A673 (cell line): ENCODE measurements at regions not wholly inside any gene's neighbourhood (a gene's known extent, or its start where the extent isn't known, plus 50 kb on each side); places are given as distances from the start of the nearest gene placed in this dataset.
"Not testable (repeated sequence)": the region's sequence is repeated elsewhere in the genome, so short reads cannot be mapped to it uniquely, and the experiment has no call there.

Experiments used
- BruUV-seq: library from RNA; stranded (reverse); fragments of 400-500 nt; replicated peaks from 2 replicates; lab custom pipeline; 2021; lab: Mats Ljungman, UMichigan
- CTCF ChIA-PET: fragments of 300-600 bp; sonication (Branson Sonifier 250); formaldehyde crosslinking; loops from one replicate; lab custom pipeline; 2022; ENCODE audit warnings: antibody characterized with exemption; lab: Charles Lee
- POLR2A ChIA-PET: fragments of 300-600 bp; sonication (Branson Sonifier 250); formaldehyde crosslinking; loops from one replicate; lab custom pipeline; 2022; ENCODE audit warnings: antibody characterized with exemption; ENCODE audit not compliant: low non-redundant PET; lab: Charles Lee
- DNase-seq: peaks from one replicate; pipeline ENCODE4 v3.0.0-alpha.2; 2015; ENCODE audit warnings: low spot score
- H3K27ac ChIP-seq: fragments of 200-600 bp; sonication (generic); 2 replicates; pipeline ENCODE4 v1.5.1; 2016; ENCODE audit warnings: mixed run types, low read depth, mild to moderate bottlenecking, mixed read lengths, antibody characterized with exemption, low read length; ENCODE audit not compliant: poor library complexity, severe bottlenecking
- H3K27me3 ChIP-seq: fragments of 200-600 bp; sonication (generic); replicated peaks from 2 replicates; pipeline ENCODE4 v1.6.1; 2017; ENCODE audit warnings: mixed run types, low read depth, mild to moderate bottlenecking, mixed read lengths, antibody characterized with exemption, low read length; ENCODE audit not compliant: insufficient read depth, poor library complexity
- H3K36me3 ChIP-seq: fragments of 200-600 bp; sonication (generic); 2 replicates; pipeline ENCODE4 v1.6.1; 2016; ENCODE audit warnings: mixed run types, mild to moderate bottlenecking, mixed read lengths, antibody characterized with exemption, low read length; ENCODE audit not compliant: insufficient read depth, poor library complexity, severe bottlenecking
- H3K4me1 ChIP-seq: fragments of 200-600 bp; sonication (generic); 2 replicates; pipeline ENCODE4 v1.6.1; 2017; ENCODE audit warnings: mixed run types, mild to moderate bottlenecking, mixed read lengths, antibody characterized with exemption, low read length; ENCODE audit not compliant: insufficient read depth, poor library complexity, severe bottlenecking
- H3K4me3 ChIP-seq: fragments of 200-600 bp; sonication (generic); 2 replicates; pipeline ENCODE4 v1.5.1; 2016; ENCODE audit warnings: low read depth, mixed run types, mild to moderate bottlenecking, mixed read lengths, low read length; ENCODE audit not compliant: poor library complexity, severe bottlenecking
- H3K9me3 ChIP-seq: fragments of 200-600 bp; sonication (generic); 2 replicates; pipeline ENCODE4 v1.6.1; 2016; ENCODE audit warnings: mixed run types, low read depth, mild to moderate bottlenecking, mixed read lengths, antibody characterized with exemption, low read length; ENCODE audit not compliant: poor library complexity, severe bottlenecking
- CTCF ChIP-seq: fragments of 300-800, 200-600 bp; sonication (generic); conservative IDR thresholded peaks from 2 replicates; pipeline ENCODE4 v1.5.1; 2017; ENCODE audit warnings: low read depth, mild to moderate bottlenecking, antibody characterized with exemption, low read length, moderate library complexity, mixed read lengths
- EZH2 ChIP-seq: fragments of 200-600 bp; sonication (generic); IDR thresholded peaks from 2 replicates; pipeline ENCODE4 v1.6.1; 2017; ENCODE audit warnings: borderline replicate concordance, low read depth, mild to moderate bottlenecking, mixed read lengths, antibody characterized with exemption, low read length; ENCODE audit not compliant: poor library complexity, severe bottlenecking
- intact Hi-C: fragments of 100-400 bp; cut with micrococcal nuclease; formaldehyde crosslinking; loops from one replicate; pipeline ENCODE4 v1.10.0; 2022; ENCODE audit not compliant: unreplicated experiment

DNA sequence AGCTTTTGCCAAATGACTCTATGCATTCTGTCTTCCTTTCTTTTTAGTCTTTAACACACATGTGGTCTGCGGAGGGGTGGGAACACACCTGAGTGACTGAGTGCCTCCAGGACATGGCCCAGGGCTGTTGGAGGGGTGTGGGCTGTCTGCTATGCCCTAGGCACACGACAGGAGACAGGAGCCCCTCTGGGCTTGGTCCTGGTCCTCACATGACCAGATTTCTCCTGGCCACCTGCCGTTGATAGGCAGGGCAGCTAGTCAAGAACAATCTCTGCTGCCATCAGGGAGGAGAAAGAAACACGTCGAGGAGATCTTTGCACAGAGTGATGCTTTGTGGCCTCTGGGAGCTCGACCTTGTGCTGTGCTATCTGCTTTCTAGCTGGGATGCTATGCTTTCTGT is 176.6 kb downstream of the KLF13 start:
- BruUV-seq: no TSS peak
- intact Hi-C loops: no loop called here
- no peak for DNase-seq
- Histone ChIP-seq H3K27me3 (no peaks in the 10 kb centered on the region), H3K36me3 (no peaks in the 10 kb centered on the region), H3K4me3 (no peak overlapping the region), H3K9me3 (no peaks in the 10 kb centered on the region), H3K4me1 (no peaks in the 10 kb centered on the region), H3K27ac (no peak overlapping the region)
- ChIA-PET CTCF (no interaction called here), POLR2A (no interaction called here)
- no peak for TF ChIP-seq EZH2
- no peak for TF ChIP-seq CTCF

- Histone ChIP-seq H3K9me3 (no peaks in the 10 kb centered on the region), H3K27me3 (no peaks in the 10 kb centered on the region), H3K36me3 (no peaks in the 10 kb centered on the region), H3K4me3 (no peak overlapping the region), H3K27ac (no peak overlapping the region), H3K4me1 (no peaks in the 10 kb centered on the region)
- BruUV-seq: no TSS peak
- ChIA-PET POLR2A (no interaction called here), CTCF (no interaction called here)
- DNase-seq: no peak
- intact Hi-C loops: no loop called here
- TF ChIP-seq CTCF (no peak), EZH2 (no peak)
Observed at GRCh38 chr15:31503758-31504461, 177.3 kb downstream of the KLF13 start.

- CTCF ChIA-PET: no interaction called here
- no peak for DNase-seq
- POLR2A ChIA-PET: no interaction called here
- BruUV-seq: no TSS peak
- no peaks in the 10 kb centered on the region for H3K9me3 ChIP-seq
- no peaks in the 10 kb centered on the region for H3K27me3 ChIP-seq
- TF ChIP-seq CTCF: no peak
- no peak for TF ChIP-seq EZH2
- no peak overlapping the region for H3K27ac ChIP-seq
- H3K4me1 ChIP-seq: no peaks in the 10 kb centered on the region
- H3K36me3 ChIP-seq: no peaks in the 10 kb centered on the region
- H3K4me3 ChIP-seq: no peak overlapping the region
- intact Hi-C loops: no loop called here
Observed at GRCh38 chr15:31504462-31504839, 177.8 kb downstream of the KLF13 start.

GRCh38 chr15:31507573-31507972 is 180.9 kb downstream of the KLF13 start:
- H3K27me3 ChIP-seq, H3K4me3 ChIP-seq, BruUV-seq, H3K4me1 ChIP-seq, DNase-seq, H3K9me3 ChIP-seq, intact Hi-C loops, CTCF ChIA-PET, H3K27ac ChIP-seq, H3K36me3 ChIP-seq: not testable (repeated sequence)
- POLR2A ChIA-PET: interaction anchor here (0.7 kb wide), 1 partner anchor 17 kb away, joined by 3 read pairs; no protein-coding TSS in a partner anchor
